ENCODE measurements at regions not wholly inside any gene's neighbourhood (a gene's known extent, or its start where the extent isn't known, plus 50 kb on each side); places are given as distances from the start of the nearest gene placed in this dataset.

GRCh38 chr12:125453751-125454150, 388.5 kb downstream of the AACS start:
- Histone ChIP-seq H3K9me3 (ENCODE audit: control insufficient read depth in 4 of 4, insufficient read depth in 3 of 4, low read length in 3 of 4) (peaks cover 0 to 4% (median under 1%) of the 10 kb centered on the region in 4 donors), H3K9ac (ENCODE audit: insufficient read depth in 1 of 2, low read length in 2 of 2) (no peak overlapping the region), H3K27ac (ENCODE audit: low read depth in 1 of 2, low read length in 1 of 2) (no peak overlapping the region), H3K4me3 (no peak overlapping the region), H3K4me1 (ENCODE audit: control insufficient read depth in 5 of 5, insufficient read depth in 5 of 5, low read length in 5 of 5) (no peaks in the 10 kb centered on the region), H3K36me3 (ENCODE audit: control insufficient read depth in 4 of 4, insufficient read depth in 4 of 4, low read length in 4 of 4) (no peaks in the 10 kb centered on the region), H3K27me3 (ENCODE audit: control insufficient read depth in 3 of 3, insufficient read depth in 3 of 3, low read length in 2 of 3) (no peaks in the 10 kb centered on the region)
- ATAC-seq (ENCODE audit: insufficient read depth, low FRiP score), result no peak
- no peak for DNase-seq
- WGBS, 2 donors, result 56 to 73% methylated on average over 4 of the region's 4 CpGs
- TF ChIP-seq CTCF (IDR thresholded peaks at IDR 0.05; ENCODE audit: control extremely low read depth, extremely low read depth), result no peak

GRCh38 chr12:125454291-125454690, 389.1 kb downstream of the AACS start:
- no peak for DNase-seq
- Histone ChIP-seq H3K9ac (ENCODE audit: insufficient read depth in 1 of 2, low read length in 2 of 2) (no peak overlapping the region), H3K4me1 (ENCODE audit: control insufficient read depth in 5 of 5, insufficient read depth in 5 of 5, low read length in 5 of 5) (no peaks in the 10 kb centered on the region), H3K27ac (ENCODE audit: low read depth in 1 of 2, low read length in 1 of 2) (no peak overlapping the region), H3K27me3 (ENCODE audit: control insufficient read depth in 3 of 3, insufficient read depth in 3 of 3, low read length in 2 of 3) (no peaks in the 10 kb centered on the region), H3K4me3 (no peak overlapping the region), H3K9me3 (ENCODE audit: control insufficient read depth in 4 of 4, insufficient read depth in 3 of 4, low read length in 3 of 4) (peaks cover 0 to 6% (median under 1%) of the 10 kb centered on the region in 4 donors), H3K36me3 (ENCODE audit: control insufficient read depth in 4 of 4, insufficient read depth in 4 of 4, low read length in 4 of 4) (no peaks in the 10 kb centered on the region)
- WGBS, 2 donors, result 59 to 60% methylated on average over 3 of the region's 3 CpGs
- ATAC-seq (ENCODE audit: insufficient read depth, low FRiP score), result no peak
- no peak for TF ChIP-seq CTCF (IDR thresholded peaks at IDR 0.05; ENCODE audit: control extremely low read depth, extremely low read depth)

- ATAC-seq (ENCODE audit: insufficient read depth, low FRiP score) (no peak), DNase-seq (no peak)
- H3K27me3 ChIP-seq (ENCODE audit: control insufficient read depth in 3 of 3, insufficient read depth in 3 of 3, low read length in 2 of 3), result no peaks in the 10 kb centered on the region
- H3K9me3 ChIP-seq (ENCODE audit: control insufficient read depth in 4 of 4, insufficient read depth in 3 of 4, low read length in 3 of 4), result peaks cover 0 to 6% (median under 1%) of the 10 kb centered on the region in 4 donors
- no peak overlapping the region for H3K27ac ChIP-seq (ENCODE audit: low read depth in 1 of 2, low read length in 1 of 2)
- no peak overlapping the region for H3K9ac ChIP-seq (ENCODE audit: insufficient read depth in 1 of 2, low read length in 2 of 2)
- WGBS, 2 donors, result 40 to 42% methylated on average over 8 of the region's 8 CpGs
- no peaks in the 10 kb centered on the region for H3K4me1 ChIP-seq (ENCODE audit: control insufficient read depth in 5 of 5, insufficient read depth in 5 of 5, low read length in 5 of 5)
- H3K36me3 ChIP-seq (ENCODE audit: control insufficient read depth in 4 of 4, insufficient read depth in 4 of 4, low read length in 4 of 4), result no peaks in the 10 kb centered on the region
- TF ChIP-seq CTCF (IDR thresholded peaks at IDR 0.05; ENCODE audit: control extremely low read depth, extremely low read depth), result no peak
- H3K4me3 ChIP-seq, result no peak overlapping the region
Measured at GRCh38 chr12:125454786-125455480, 389.7 kb downstream of the AACS start.

GRCh38 chr12:125455556-125455955, 390.3 kb downstream of the AACS start:
- Histone ChIP-seq H3K4me1 (ENCODE audit: control insufficient read depth in 5 of 5, insufficient read depth in 5 of 5, low read length in 5 of 5) (no peaks in the 10 kb centered on the region), H3K27me3 (ENCODE audit: control insufficient read depth in 3 of 3, insufficient read depth in 3 of 3, low read length in 2 of 3) (no peaks in the 10 kb centered on the region), H3K36me3 (ENCODE audit: control insufficient read depth in 4 of 4, insufficient read depth in 4 of 4, low read length in 4 of 4) (no peaks in the 10 kb centered on the region), H3K4me3 (no peak overlapping the region), H3K27ac (ENCODE audit: low read depth in 1 of 2, low read length in 1 of 2) (no peak overlapping the region), H3K9me3 (ENCODE audit: control insufficient read depth in 4 of 4, insufficient read depth in 3 of 4, low read length in 3 of 4) (peaks cover 0 to 6% (median under 1%) of the 10 kb centered on the region in 4 donors), H3K9ac (ENCODE audit: insufficient read depth in 1 of 2, low read length in 2 of 2) (no peak overlapping the region)
- DNase-seq (no peak), ATAC-seq (ENCODE audit: insufficient read depth, low FRiP score) (no peak)
- 60 to 65% methylated on average over 4 of the region's 4 CpGs for WGBS, 2 donors
- TF ChIP-seq CTCF (IDR thresholded peaks at IDR 0.05; ENCODE audit: control extremely low read depth, extremely low read depth), result no peak
